Ovary (tissue), 7 donors: ENCODE measurements at regions not wholly inside any gene's neighbourhood (a gene's known extent, or its start where the extent isn't known, plus 50 kb on each side); places are given as distances from the start of the nearest gene placed in this dataset.

Source experiments
- DNase-seq, 5 donors: peaks; one replicate each; pipeline ENCODE4 v3.0.0-alpha.2; 2019 to 2020
- H3K27ac ChIP-seq, 2 donors: fragments of 200-600 bp; one replicate each; pipeline versions ENCODE4 v1.5.1 to v1.8.0; 2019 to 2022
- H3K27me3 ChIP-seq: fragments of 200-600 bp; one replicate; pipeline ENCODE4 v1.8.0; 2022
- H3K36me3 ChIP-seq: fragments of 200-600 bp; sonication (generic); one replicate; pipeline ENCODE4 v1.5.1; 2019
- H3K4me1 ChIP-seq: one replicate; pipeline ENCODE4 v1.8.1; 2013; ENCODE audit warnings: mild to moderate bottlenecking, moderate library complexity; ENCODE audit not compliant: insufficient read depth
- H3K4me3 ChIP-seq: fragments of 200-600 bp; sonication (generic); one replicate; pipeline ENCODE4 v1.5.1; 2017
- H3K9me3 ChIP-seq, 2 donors: fragments of 200-600 bp in 1 of 2; sonication (generic) in 1 of 2; one replicate each; pipeline versions ENCODE4 v1.5.1 to v1.8.1; 2013 to 2019; ENCODE audit warnings: mild to moderate bottlenecking in 1 of 2, moderate library complexity in 1 of 2
- EP300 ChIP-seq: sonication (generic); formaldehyde crosslinking; IDR thresholded peaks from one replicate; pipeline ENCODE4 v1.6.1; 2017; ENCODE audit warnings: antibody characterized with exemption
- POLR2A ChIP-seq: fragments of 450-650 bp; IDR thresholded peaks from one replicate; pipeline ENCODE4 v1.6.1; 2017; ENCODE audit warnings: antibody characterized with exemption, mild to moderate bottlenecking, moderate library complexity
- WGBS, 3 donors: extraction: QIAGEN DNeasy Blood & Tissue Kit in 1 of 3; methylation state at CpG; one replicate each; pipeline versions ENCODE4 v1.1.5 to v1.1.7; 2013 to 2017; 5-methylcytosine and 5-hydroxymethylcytosine counted together
- intact Hi-C, 4 donors: fragments of 100-400 bp; cut with DNase I; formaldehyde crosslinking; loops; one replicate each; pipeline versions ENCODE4 v1.11.0 to v1.15.1; 2022 to 2023
- TF ChIP-seq, protein P1 (sequence below), 3 donors: fragments of 450-650 bp in 2 of 3; fragments of 200-600 bp in 1 of 3; IDR thresholded peaks; one replicate each; pipeline versions ENCODE4 v1.5.1 to v1.8.0; 2016 to 2022; ENCODE audit warnings: antibody characterized with exemption in 3 of 3, mild to moderate bottlenecking in 1 of 3
- donor health status: DM: no; HTN: no; CAD: no; lungs with moderate emphysema.
- donor health status: DM: no; HTN: no; CAD: no.
- donor health status: Bipolar disorder and iron deficiency.
- donor health status: DM: no; HTN: no; CAD: no.
- donor health status: DM: yes; HTN: yes; CAD: no.

- Histone ChIP-seq H3K9me3 (no peaks in the 10 kb centered on the region), H3K4me1 (no peaks in the 10 kb centered on the region), H3K36me3 (no peaks in the 10 kb centered on the region), H3K27me3 (no peaks in the 10 kb centered on the region), H3K4me3 (no peak overlapping the region), H3K27ac (no peak overlapping the region)
- intact Hi-C loops = no loop called here
- no peak for DNase-seq
- TF ChIP-seq EP300 (no peak), POLR2A (no peak)
- TF ChIP-seq, protein P1, sequence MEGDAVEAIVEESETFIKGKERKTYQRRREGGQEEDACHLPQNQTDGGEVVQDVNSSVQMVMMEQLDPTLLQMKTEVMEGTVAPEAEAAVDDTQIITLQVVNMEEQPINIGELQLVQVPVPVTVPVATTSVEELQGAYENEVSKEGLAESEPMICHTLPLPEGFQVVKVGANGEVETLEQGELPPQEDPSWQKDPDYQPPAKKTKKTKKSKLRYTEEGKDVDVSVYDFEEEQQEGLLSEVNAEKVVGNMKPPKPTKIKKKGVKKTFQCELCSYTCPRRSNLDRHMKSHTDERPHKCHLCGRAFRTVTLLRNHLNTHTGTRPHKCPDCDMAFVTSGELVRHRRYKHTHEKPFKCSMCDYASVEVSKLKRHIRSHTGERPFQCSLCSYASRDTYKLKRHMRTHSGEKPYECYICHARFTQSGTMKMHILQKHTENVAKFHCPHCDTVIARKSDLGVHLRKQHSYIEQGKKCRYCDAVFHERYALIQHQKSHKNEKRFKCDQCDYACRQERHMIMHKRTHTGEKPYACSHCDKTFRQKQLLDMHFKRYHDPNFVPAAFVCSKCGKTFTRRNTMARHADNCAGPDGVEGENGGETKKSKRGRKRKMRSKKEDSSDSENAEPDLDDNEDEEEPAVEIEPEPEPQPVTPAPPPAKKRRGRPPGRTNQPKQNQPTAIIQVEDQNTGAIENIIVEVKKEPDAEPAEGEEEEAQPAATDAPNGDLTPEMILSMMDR (IDR thresholded peaks at IDR 0.05) = no peak
Measured at GRCh38 chr6:68445926-68446325, 189.2 kb upstream of the ADGRB3 start.

GRCh38 chr6:68443704-68444103, 191.4 kb upstream of the ADGRB3 start:
- no peaks in the 10 kb centered on the region for H3K4me1 ChIP-seq
- no peak overlapping the region for H3K4me3 ChIP-seq
- no peak overlapping the region for H3K27ac ChIP-seq
- no peaks in the 10 kb centered on the region for H3K27me3 ChIP-seq
- TF ChIP-seq, protein P1 (IDR thresholded peaks at IDR 0.05) = no peak
- no peak for TF ChIP-seq POLR2A
- TF ChIP-seq EP300 = no peak
- intact Hi-C loops = no loop called here
- no peak for DNase-seq
- H3K36me3 ChIP-seq = no peaks in the 10 kb centered on the region
- no peaks in the 10 kb centered on the region for H3K9me3 ChIP-seq

GRCh38 chr6:68427630-68428029, 207.5 kb upstream of the ADGRB3 start:
- TF ChIP-seq POLR2A = no peak
- TF ChIP-seq, protein P1 (IDR thresholded peaks at IDR 0.05) = no peak
- no peak for TF ChIP-seq EP300
- no peak for DNase-seq
- H3K9me3 ChIP-seq = no peaks in the 10 kb centered on the region
- H3K27ac ChIP-seq = no peak overlapping the region
- H3K36me3 ChIP-seq = no peaks in the 10 kb centered on the region
- no peaks in the 10 kb centered on the region for H3K27me3 ChIP-seq
- H3K4me1 ChIP-seq = no peaks in the 10 kb centered on the region
- intact Hi-C loops = no loop called here
- no peak overlapping the region for H3K4me3 ChIP-seq

- Histone ChIP-seq H3K27ac (no peak overlapping the region), H3K27me3 (no peaks in the 10 kb centered on the region), H3K36me3 (no peaks in the 10 kb centered on the region), H3K4me1 (no peaks in the 10 kb centered on the region), H3K9me3 (no peaks in the 10 kb centered on the region), H3K4me3 (no peak overlapping the region)
- 61 to 70% (median 66%) methylated on average over 2 of the region's 2 CpGs for WGBS, 3 donors
- no peak for DNase-seq
- intact Hi-C loops = no loop called here
- no peak for TF ChIP-seq EP300
- TF ChIP-seq, protein P1 (IDR thresholded peaks at IDR 0.05) = no peak
- no peak for TF ChIP-seq POLR2A
Measured at GRCh38 chr6:68410021-68410420, 225.1 kb upstream of the ADGRB3 start.

DNA sequence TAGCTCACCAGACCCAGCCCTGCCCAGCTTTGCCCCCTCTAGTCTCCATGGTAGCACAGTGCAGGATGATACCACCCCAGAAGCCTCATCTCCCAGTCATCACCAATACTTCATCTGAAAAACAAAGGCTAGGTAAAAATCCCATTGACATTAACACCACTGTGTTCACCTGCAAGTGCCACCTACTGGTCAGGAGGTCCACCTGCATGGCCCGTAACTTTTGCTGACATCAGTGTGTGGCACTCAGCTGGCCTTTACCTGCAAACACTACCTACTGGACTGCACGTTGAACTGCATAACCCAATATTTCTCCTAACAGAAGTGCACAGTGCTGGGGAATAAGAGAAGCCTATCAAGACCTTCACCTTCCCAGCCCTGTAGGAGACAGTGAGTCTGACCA, 234.7 kb upstream of the ADGRB3 start:
- TF ChIP-seq, protein P1 (IDR thresholded peaks at IDR 0.05) = no peak
- no peak overlapping the region for H3K27ac ChIP-seq
- H3K36me3 ChIP-seq = no peaks in the 10 kb centered on the region
- no peaks in the 10 kb centered on the region for H3K4me1 ChIP-seq
- no peak overlapping the region for H3K4me3 ChIP-seq
- no peak for DNase-seq
- no peaks in the 10 kb centered on the region for H3K27me3 ChIP-seq
- 84 to 94% (median 88%) methylated on average over 2 of the region's 2 CpGs for WGBS, 3 donors
- H3K9me3 ChIP-seq = no peaks in the 10 kb centered on the region
- intact Hi-C loops = no loop called here
